ENCODE measurements at regions not wholly inside any gene's neighbourhood (a gene's known extent, or its start where the extent isn't known, plus 50 kb on each side); places are given as distances from the start of the nearest gene placed in this dataset.

DNA sequence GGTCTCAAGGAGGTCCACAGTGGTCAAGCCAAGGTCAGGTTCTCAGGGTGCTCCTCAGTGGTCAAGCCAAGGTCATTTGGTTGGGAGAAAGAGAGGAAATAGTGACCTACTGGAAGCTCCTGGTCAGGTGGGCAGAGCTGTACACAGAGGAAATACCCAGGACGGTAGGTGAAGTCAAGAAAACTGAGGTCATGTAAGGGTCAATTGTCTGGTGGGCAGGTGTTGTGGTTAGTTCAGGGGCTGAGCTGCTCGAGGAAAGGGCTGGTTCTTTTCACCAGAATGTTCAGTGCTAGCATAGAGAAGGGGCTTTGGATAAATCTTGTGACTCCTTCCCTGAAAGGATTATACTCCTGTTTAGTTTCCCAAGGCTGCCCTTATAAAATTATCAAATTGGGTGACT is 540.5 kb downstream of the VRK1 start:
- FAIRE-seq (no peak), DNase-seq (ENCODE audit: insufficient read length, low spot score) (no peak)
- TF ChIP-seq, protein P1, sequence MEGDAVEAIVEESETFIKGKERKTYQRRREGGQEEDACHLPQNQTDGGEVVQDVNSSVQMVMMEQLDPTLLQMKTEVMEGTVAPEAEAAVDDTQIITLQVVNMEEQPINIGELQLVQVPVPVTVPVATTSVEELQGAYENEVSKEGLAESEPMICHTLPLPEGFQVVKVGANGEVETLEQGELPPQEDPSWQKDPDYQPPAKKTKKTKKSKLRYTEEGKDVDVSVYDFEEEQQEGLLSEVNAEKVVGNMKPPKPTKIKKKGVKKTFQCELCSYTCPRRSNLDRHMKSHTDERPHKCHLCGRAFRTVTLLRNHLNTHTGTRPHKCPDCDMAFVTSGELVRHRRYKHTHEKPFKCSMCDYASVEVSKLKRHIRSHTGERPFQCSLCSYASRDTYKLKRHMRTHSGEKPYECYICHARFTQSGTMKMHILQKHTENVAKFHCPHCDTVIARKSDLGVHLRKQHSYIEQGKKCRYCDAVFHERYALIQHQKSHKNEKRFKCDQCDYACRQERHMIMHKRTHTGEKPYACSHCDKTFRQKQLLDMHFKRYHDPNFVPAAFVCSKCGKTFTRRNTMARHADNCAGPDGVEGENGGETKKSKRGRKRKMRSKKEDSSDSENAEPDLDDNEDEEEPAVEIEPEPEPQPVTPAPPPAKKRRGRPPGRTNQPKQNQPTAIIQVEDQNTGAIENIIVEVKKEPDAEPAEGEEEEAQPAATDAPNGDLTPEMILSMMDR (IDR thresholded peaks at IDR 0.05; ENCODE audit: insufficient read depth, missing control alignments), result no peak

DNA sequence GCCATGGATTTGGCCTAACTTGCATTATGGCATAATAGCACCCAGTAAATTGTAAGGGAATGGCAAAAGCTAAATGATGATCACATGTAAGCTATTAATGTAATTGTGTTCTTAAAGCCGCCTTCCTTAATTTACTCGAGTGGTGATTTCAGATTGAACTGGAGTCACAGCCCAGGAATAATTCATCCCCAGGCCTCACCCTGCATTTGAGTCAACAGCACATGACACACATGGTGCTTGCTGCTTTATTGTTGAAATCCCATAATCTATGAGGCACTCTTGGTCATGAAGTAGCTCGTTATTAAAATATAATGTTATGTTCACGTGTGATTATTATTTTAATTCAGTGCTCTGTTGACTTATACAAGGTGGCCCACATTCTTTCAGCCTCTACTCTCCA is 547.5 kb downstream of the VRK1 start:
- TF ChIP-seq, protein P1 (IDR thresholded peaks at IDR 0.05; ENCODE audit: insufficient read depth, missing control alignments), result no peak
- no peak for FAIRE-seq

DNA sequence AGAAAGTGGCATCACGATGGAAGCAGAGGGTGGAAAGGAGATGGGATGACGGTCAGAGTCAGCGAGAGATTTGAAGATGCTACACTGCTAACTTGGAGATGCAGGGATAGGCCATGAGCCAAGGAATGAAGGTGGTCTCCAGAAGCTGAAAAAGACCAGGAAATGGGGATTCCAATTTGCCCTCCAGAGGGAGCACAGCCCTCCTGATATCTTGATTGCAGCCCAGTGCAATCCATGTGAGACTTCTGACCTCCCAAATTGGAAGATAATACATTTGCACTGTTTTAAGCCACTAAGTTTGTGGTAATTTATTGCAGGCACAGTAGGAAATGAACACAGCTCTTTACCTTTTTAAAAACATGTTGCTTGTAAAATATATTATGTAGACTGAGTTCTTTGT is 549.5 kb downstream of the VRK1 start:
- no peak for DNase-seq (ENCODE audit: insufficient read length, low spot score)
- TF ChIP-seq, protein P1 (IDR thresholded peaks at IDR 0.05; ENCODE audit: insufficient read depth, missing control alignments), result no peak
- no peak for FAIRE-seq

More for the DNA sequence above, 547.5 kb downstream of the VRK1 start:
- DNase-seq (ENCODE audit: insufficient read length, low spot score), result no peak

DNA sequence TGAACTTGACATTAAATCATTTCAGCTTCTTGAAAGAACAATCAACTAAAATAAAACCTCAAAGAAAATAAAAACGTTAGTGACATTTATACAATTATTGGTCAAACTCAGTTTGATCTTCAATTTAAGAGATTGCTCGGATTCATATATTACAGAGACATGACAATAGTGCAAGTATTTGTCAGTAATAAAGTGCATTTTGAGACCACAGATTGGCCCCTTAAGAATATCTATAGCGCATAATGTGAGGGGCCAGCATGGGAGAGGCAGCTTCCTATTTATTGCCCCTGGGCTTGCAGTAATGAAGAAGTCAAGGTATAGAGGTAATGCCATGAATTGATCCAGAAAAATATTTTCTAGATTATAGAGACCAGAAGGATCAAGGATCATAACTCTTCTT is 552.3 kb downstream of the VRK1 start:
- DNase-seq (ENCODE audit: insufficient read length, low spot score), result no peak
- no peak for FAIRE-seq
- TF ChIP-seq, protein P1 (IDR thresholded peaks at IDR 0.05; ENCODE audit: insufficient read depth, missing control alignments), result no peak

DNA sequence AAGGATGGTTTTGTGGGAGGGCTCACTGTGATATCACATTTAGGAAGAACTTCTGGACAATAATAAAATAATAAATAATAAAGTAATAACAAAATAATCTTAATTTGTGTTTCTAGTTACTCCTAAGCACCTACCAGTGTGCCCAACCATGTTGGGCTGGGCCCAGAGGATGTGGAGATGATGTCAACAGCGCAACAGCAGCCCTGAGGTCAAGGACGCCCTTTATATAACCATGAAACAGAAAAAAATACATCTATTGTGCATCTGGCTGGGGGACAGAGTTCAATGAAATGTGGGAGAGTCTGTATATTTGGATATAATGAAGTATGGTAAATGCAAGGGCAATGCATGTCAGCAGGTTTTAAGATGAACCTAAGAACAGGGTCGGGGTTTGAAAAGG is 552.8 kb downstream of the VRK1 start:
- no peak for DNase-seq (ENCODE audit: insufficient read length, low spot score)
- TF ChIP-seq, protein P1 (IDR thresholded peaks at IDR 0.05; ENCODE audit: insufficient read depth, missing control alignments), result no peak
- FAIRE-seq, result no peak

DNA sequence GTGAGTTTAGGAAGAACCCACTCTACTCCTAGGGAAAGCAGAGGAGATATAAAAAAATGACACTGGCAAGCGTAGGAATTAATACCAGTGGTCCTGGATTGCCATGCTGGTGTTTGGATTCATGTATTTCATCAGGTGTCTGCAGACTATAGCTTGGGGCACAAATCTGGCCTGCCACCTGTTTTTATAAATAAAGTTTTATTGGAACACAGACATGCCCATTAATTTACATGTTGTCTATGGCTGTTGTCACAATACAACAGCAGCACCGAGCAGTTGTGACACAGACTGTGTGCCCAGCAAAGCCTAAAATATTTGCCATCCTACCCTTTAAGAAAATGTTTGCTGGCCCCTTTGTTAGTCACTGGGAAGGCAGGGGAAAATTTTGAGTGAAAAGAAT is 553.2 kb downstream of the VRK1 start:
- DNase-seq (ENCODE audit: insufficient read length, low spot score), result no peak
- TF ChIP-seq, protein P1 (IDR thresholded peaks at IDR 0.05; ENCODE audit: insufficient read depth, missing control alignments), result no peak
- FAIRE-seq, result no peak

GRCh38 chr14:97350894-97351731 is 553.9 kb downstream of the VRK1 start:
- no peak for FAIRE-seq
- TF ChIP-seq, protein P1 (IDR thresholded peaks at IDR 0.05; ENCODE audit: insufficient read depth, missing control alignments), result no peak
- DNase-seq (ENCODE audit: insufficient read length, low spot score), result no peak
